ENCODE measurements at regions not wholly inside any gene's neighbourhood (a gene's known extent, or its start where the extent isn't known, plus 50 kb on each side); places are given as distances from the start of the nearest gene placed in this dataset.
A peak's percentile ranks its signal among the peaks of the same experiment; 100 is the strongest.

GRCh38 chr15:68500363-68501258, 68.6 kb upstream of the ITGA11 start:
- DNase-seq = peak; percentile 73

GRCh38 chr15:68501259-68501591, 69.3 kb upstream of the ITGA11 start:
- no peak for DNase-seq

- DNase-seq = no peak
These were observed 69.7 kb upstream of the ITGA11 start for GRCh38 chr15:68501616-68502015.

- DNase-seq = no peak
These were observed 70.5 kb upstream of the ITGA11 start for GRCh38 chr15:68502398-68502901.

GRCh38 chr15:68503213-68503612, 71.2 kb upstream of the ITGA11 start:
- no peak for DNase-seq

GRCh38 chr15:68503791-68504680, 72.1 kb upstream of the ITGA11 start:
- peak; percentile 66 for DNase-seq

- DNase-seq = no peak
These were observed 72.8 kb upstream of the ITGA11 start for GRCh38 chr15:68504681-68505170.

GRCh38 chr15:68506071-68506470, 72.7 kb upstream of the CORO2B start:
- no peak for DNase-seq

- DNase-seq = no peak
These were observed 71.3 kb upstream of the CORO2B start for GRCh38 chr15:68507447-68507846.

GRCh38 chr15:68508485-68509189, 70.2 kb upstream of the CORO2B start:
- no peak for DNase-seq

GRCh38 chr15:68510558-68510957, 68.2 kb upstream of the CORO2B start:
- no peak for DNase-seq

- DNase-seq = peak; percentile 92
These were observed 67.5 kb upstream of the CORO2B start for GRCh38 chr15:68511073-68511991.

- DNase-seq = no peak
These were observed 66.7 kb upstream of the CORO2B start for GRCh38 chr15:68512052-68512451.

GRCh38 chr15:68512598-68512997, 66.2 kb upstream of the CORO2B start:
- peak; percentile 54 for DNase-seq

GRCh38 chr15:68515371-68516095, 63.3 kb upstream of the CORO2B start:
- DNase-seq = no peak

- DNase-seq = peak; percentile 88
These were observed 61.5 kb upstream of the CORO2B start for GRCh38 chr15:68517285-68517761.

GRCh38 chr15:68518046-68518445, 60.7 kb upstream of the CORO2B start:
- no peak for DNase-seq

GRCh38 chr15:68518785-68519430, 59.9 kb upstream of the CORO2B start:
- DNase-seq = no peak

GRCh38 chr15:68524753-68525584, 53.8 kb upstream of the CORO2B start:
- peak; percentile 95 for DNase-seq
